ENCODE measurements at regions not wholly inside any gene's neighbourhood (a gene's known extent, or its start where the extent isn't known, plus 50 kb on each side); places are given as distances from the start of the nearest gene placed in this dataset.

- DNase-seq: no peak
- Histone ChIP-seq H3K27me3 (ENCODE audit: insufficient read depth, low read depth, severe bottlenecking) (peaks cover 12% of the 10 kb centered on the region), H3K27ac (no peak overlapping the region), H3K36me3 (no peaks in the 10 kb centered on the region), H3K4me3 (ENCODE audit: low read depth, low read length) (no peak overlapping the region), H3K9me3 (ENCODE audit: severe bottlenecking) (no peaks in the 10 kb centered on the region)
- TF ChIP-seq, protein P1, sequence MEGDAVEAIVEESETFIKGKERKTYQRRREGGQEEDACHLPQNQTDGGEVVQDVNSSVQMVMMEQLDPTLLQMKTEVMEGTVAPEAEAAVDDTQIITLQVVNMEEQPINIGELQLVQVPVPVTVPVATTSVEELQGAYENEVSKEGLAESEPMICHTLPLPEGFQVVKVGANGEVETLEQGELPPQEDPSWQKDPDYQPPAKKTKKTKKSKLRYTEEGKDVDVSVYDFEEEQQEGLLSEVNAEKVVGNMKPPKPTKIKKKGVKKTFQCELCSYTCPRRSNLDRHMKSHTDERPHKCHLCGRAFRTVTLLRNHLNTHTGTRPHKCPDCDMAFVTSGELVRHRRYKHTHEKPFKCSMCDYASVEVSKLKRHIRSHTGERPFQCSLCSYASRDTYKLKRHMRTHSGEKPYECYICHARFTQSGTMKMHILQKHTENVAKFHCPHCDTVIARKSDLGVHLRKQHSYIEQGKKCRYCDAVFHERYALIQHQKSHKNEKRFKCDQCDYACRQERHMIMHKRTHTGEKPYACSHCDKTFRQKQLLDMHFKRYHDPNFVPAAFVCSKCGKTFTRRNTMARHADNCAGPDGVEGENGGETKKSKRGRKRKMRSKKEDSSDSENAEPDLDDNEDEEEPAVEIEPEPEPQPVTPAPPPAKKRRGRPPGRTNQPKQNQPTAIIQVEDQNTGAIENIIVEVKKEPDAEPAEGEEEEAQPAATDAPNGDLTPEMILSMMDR (IDR thresholded peaks at IDR 0.05; ENCODE audit: low read depth, low read length): no peak
These were observed 1066.9 kb upstream of the TENM3 start for GRCh38 chr4:181176306-181176705.

DNA sequence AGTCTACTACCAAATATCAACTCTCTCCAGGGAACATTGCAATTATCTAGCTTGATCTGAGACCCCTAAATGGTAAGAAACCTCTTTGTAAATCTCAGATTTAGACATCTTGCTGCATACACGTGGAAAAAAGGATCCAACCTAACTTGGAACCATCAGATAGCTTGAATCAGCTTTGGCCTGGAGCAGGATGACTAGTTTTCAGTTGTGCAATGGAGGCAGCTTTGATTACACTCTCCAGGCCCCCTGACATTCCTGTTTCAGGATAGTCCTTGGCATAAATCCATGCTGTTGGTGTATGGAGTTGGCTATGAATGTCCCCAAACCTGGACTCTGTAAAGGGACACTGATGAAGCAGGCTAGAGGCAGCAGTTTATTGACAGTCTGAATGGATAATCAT, 1061.9 kb upstream of the TENM3 start:
- Histone ChIP-seq H3K27ac (no peak overlapping the region), H3K9me3 (ENCODE audit: severe bottlenecking) (no peaks in the 10 kb centered on the region), H3K4me3 (ENCODE audit: low read depth, low read length) (no peak overlapping the region), H3K27me3 (ENCODE audit: insufficient read depth, low read depth, severe bottlenecking) (peaks cover 15% of the 10 kb centered on the region), H3K36me3 (no peaks in the 10 kb centered on the region)
- TF ChIP-seq, protein P1 (IDR thresholded peaks at IDR 0.05; ENCODE audit: low read depth, low read length): no peak
- DNase-seq: no peak

- Histone ChIP-seq H3K4me3 (ENCODE audit: low read depth, low read length) (no peak overlapping the region), H3K36me3 (no peaks in the 10 kb centered on the region), H3K9me3 (ENCODE audit: severe bottlenecking) (no peaks in the 10 kb centered on the region), H3K27me3 (ENCODE audit: insufficient read depth, low read depth, severe bottlenecking) (peaks cover 3% of the 10 kb centered on the region), H3K27ac (no peak overlapping the region)
- TF ChIP-seq, protein P1 (IDR thresholded peaks at IDR 0.05; ENCODE audit: low read depth, low read length): no peak
- DNase-seq: no peak
These were observed 1053.5 kb upstream of the TENM3 start for GRCh38 chr4:181189751-181190150.

- no peak for DNase-seq
These were observed 1049.9 kb upstream of the TENM3 start for GRCh38 chr4:181193131-181193930.

GRCh38 chr4:181194096-181194495, 1049.1 kb upstream of the TENM3 start:
- Histone ChIP-seq H3K27ac (no peak overlapping the region), H3K9me3 (ENCODE audit: severe bottlenecking) (no peaks in the 10 kb centered on the region), H3K27me3 (ENCODE audit: insufficient read depth, low read depth, severe bottlenecking) (peaks cover 3% of the 10 kb centered on the region), H3K36me3 (no peaks in the 10 kb centered on the region), H3K4me3 (ENCODE audit: low read depth, low read length) (no peak overlapping the region)
- TF ChIP-seq, protein P1 (IDR thresholded peaks at IDR 0.05; ENCODE audit: low read depth, low read length): no peak
- no peak for DNase-seq

More at GRCh38 chr4:181193131-181193930, 1049.9 kb upstream of the TENM3 start:
- no peaks in the 10 kb centered on the region for H3K36me3 ChIP-seq
- H3K27me3 ChIP-seq (ENCODE audit: insufficient read depth, low read depth, severe bottlenecking): peaks cover 3% of the 10 kb centered on the region
- H3K9me3 ChIP-seq (ENCODE audit: severe bottlenecking): no peaks in the 10 kb centered on the region
- H3K27ac ChIP-seq: no peak overlapping the region
- TF ChIP-seq, protein P1 (IDR thresholded peaks at IDR 0.05; ENCODE audit: low read depth, low read length): no peak
- no peak overlapping the region for H3K4me3 ChIP-seq (ENCODE audit: low read depth, low read length)

- Histone ChIP-seq H3K4me3 (ENCODE audit: low read depth, low read length) (no peak overlapping the region), H3K9me3 (ENCODE audit: severe bottlenecking) (no peaks in the 10 kb centered on the region), H3K27me3 (ENCODE audit: insufficient read depth, low read depth, severe bottlenecking) (no peaks in the 10 kb centered on the region), H3K36me3 (no peaks in the 10 kb centered on the region), H3K27ac (no peak overlapping the region)
- TF ChIP-seq, protein P1 (IDR thresholded peaks at IDR 0.05; ENCODE audit: low read depth, low read length): no peak
- no peak for DNase-seq
These were observed 1043.1 kb upstream of the TENM3 start for GRCh38 chr4:181200076-181200475.
